HG03196 (cell line): ENCODE measurements at regions not wholly inside any gene's neighbourhood (a gene's known extent, or its start where the extent isn't known, plus 50 kb on each side); places are given as distances from the start of the nearest gene placed in this dataset.

ENCODE experiments used
- ATAC-seq: cut with Tn5 transposase; IDR thresholded peaks from one replicate; pipeline ENCODE4 v1.9.1; 2021; ENCODE audit not compliant: unreplicated experiment

DNA sequence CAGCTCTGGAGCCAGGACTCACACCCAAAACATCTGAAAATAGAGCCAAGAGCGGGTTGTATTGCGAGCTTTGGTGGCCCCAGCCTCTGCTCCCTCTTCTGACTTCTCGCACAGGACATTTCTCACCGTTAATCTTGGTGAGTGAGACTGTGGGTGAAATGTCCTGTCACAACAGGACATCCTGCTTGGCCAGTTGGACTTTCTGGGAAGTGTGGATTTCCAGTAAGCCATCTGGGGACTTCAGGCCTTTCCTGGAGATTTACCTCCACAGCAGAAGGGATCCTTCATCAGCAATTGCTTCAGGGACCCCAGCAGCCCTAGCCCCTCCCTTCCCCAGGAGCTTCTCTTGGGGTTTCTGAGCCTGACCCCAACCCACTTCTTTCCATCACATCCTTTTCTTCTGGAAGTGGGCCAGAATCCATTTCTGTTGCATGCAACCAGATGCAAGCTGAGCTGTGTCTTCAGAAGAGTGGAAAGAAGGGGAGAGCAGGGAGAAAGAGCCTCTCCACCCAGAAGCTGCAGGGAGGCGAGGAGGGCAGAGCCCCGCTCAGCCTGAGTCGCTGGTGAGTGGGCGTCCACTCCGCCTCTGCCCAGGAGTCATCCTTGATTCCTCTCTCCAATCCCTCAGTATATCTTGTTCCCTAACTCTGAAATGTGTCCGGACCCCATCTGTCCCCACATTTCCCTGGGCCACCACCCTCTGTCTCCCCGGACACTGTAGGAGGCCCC lies 50.3 kb upstream of the GADD45G start:
- no peak for ATAC-seq

DNA sequence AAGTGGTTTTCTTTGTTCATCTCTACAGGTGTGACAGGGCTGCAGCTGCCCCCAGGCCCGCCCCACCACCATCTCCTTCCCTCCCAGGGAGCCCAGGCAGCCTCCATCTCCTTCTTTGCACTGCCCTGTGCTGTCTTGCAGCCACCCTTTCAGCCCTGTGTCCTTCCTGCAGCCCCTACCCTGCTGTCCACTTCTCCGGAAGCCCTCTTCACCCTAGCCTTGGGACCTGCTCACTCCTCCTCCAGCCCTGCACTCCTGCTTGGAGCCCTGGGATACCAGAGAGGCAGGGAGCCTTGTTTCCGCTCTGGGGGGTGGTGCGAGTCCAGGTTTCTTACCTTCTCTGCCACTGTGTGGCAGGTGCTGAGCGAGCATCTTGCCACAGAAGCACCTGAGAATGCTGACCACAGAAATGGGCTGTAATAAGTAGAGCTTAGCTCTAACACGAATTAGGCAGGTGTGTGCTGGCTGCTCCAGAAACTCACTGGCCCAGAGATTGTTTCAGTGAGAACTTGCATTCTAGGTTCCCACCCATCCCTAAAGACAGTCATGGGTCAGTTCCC lies 51.3 kb upstream of the GADD45G start:
- ATAC-seq, result no peak

- ATAC-seq, result no peak
Measured at GRCh38 chr9:89550346-89550927, 52.5 kb upstream of the SEMA4D start.

GRCh38 chr9:89549031-89549644 lies 51.2 kb upstream of the SEMA4D start:
- peak; percentile 89 for ATAC-seq

DNA sequence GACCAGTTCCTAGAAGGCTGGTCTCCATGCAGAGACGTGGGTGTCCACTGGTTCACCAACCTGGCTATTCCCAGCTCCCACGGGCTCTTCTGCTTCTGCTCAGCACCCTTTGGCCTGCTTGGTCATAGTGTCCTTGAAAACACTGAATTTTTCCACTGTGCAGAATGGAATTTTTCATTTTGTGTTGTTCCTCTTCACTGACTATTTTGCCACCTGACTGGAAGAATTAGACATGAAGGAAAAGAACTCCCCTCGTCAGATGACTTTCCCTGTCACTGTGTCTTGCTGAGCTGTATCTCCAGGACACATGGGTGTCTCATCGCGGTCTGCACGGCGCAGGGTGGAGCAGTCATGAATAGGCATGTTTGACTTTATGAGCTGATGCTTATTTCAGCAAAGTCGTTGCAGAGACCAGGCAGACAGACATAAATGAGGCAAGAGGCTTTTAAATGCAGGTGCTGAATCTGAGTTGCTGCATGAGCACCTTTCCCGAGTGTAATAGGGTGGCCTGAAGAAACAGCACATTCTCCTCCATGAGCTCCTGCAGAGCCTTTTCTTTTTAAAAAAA lies 50.2 kb upstream of the SEMA4D start:
- no peak for ATAC-seq
